ENCODE measurements at regions not wholly inside any gene's neighbourhood (a gene's known extent, or its start where the extent isn't known, plus 50 kb on each side); places are given as distances from the start of the nearest gene placed in this dataset.

DNA sequence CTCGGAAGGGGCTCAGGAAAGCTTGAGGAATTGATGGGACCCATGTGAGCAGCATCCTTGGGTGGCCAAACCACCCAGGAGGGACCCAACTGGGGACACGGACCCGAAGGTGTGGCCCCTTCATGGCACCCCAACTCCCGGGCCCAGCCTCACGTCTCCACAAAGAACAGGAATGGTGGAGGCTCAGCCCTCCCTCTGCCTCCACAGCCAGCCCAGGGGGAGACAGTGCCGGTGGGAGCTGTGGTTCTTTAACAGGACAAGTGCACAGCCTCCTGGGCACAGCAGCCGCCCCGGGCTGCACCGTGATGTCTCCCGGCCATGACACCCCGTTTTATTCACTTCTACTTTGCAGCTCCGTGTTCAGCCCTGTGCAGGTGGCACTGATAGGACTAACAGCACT is 587.2 kb downstream of the BRD1 start:
- H3K4me3 ChIP-seq (ENCODE audit: low read depth, low read length): no peak overlapping the region
- in situ Hi-C loops (cut with HindIII; ENCODE audit: low sequenced_read_pairs): no loop called here
- DNase-seq (ENCODE audit: low read depth): no peak
- TF ChIP-seq, protein P1, sequence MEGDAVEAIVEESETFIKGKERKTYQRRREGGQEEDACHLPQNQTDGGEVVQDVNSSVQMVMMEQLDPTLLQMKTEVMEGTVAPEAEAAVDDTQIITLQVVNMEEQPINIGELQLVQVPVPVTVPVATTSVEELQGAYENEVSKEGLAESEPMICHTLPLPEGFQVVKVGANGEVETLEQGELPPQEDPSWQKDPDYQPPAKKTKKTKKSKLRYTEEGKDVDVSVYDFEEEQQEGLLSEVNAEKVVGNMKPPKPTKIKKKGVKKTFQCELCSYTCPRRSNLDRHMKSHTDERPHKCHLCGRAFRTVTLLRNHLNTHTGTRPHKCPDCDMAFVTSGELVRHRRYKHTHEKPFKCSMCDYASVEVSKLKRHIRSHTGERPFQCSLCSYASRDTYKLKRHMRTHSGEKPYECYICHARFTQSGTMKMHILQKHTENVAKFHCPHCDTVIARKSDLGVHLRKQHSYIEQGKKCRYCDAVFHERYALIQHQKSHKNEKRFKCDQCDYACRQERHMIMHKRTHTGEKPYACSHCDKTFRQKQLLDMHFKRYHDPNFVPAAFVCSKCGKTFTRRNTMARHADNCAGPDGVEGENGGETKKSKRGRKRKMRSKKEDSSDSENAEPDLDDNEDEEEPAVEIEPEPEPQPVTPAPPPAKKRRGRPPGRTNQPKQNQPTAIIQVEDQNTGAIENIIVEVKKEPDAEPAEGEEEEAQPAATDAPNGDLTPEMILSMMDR (IDR thresholded peaks at IDR 0.05; ENCODE audit: low read depth, low read length, missing control alignments): no peak

DNA sequence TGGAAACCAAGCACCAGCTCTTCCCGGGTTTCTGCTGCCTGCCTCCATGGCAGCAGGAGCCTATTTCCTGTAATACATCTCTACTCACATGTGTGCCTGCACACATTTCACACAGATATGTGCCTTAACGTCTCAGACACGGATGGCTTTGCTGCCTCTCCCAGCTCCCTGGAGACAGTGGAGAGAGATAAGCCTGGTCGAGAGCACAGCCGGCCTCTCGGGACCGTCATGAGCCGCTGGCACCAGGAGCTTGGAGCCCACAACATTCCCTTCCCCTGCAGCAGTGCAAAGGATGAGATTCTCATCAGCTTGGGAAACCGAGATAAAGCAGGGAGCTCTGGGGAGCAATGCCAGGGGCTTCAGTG is 587.7 kb downstream of the BRD1 start:
- H3K4me3 ChIP-seq (ENCODE audit: low read depth, low read length): no peak overlapping the region
- TF ChIP-seq, protein P1 (IDR thresholded peaks at IDR 0.05; ENCODE audit: low read depth, low read length, missing control alignments): no peak
- in situ Hi-C loops (cut with HindIII; ENCODE audit: low sequenced_read_pairs): no loop called here
- no peak for DNase-seq (ENCODE audit: low read depth)

DNA sequence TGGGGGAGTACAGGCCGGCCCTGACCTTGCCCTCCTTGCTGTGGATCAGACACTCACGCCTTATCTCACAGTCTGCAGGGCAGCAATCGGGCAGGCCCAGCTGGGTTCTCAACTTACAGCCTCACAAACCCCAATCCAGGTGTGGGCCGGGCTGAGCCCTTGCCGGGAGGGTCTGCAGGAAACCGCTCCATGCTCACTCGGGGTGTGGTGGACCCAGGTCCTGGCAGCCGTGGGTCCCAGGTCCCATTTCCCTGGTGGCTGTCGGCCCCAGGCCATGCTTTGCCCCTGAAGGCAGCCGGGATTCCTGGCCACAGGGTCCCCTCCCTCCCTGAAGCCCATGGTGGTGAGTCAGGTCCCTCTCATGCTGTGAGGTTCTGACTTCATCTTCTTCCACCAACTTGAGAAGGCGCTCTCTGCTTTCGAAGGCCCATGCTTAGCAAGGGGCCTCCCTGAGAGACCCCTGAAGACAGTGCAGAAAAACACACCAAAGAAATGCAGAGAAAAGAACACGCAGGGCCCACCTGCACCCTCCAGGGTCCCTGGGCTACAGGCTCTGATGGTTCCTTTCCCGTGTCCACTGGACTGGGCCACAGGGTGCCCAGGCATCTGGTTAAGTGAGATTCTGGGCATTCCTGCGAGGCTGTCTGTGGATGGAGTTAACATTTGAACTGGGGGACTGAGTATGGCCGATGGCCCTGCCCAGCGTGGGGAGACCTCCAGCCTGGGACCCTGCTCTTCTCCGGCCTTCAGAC is 588.2 kb downstream of the BRD1 start:
- in situ Hi-C loops (cut with HindIII; ENCODE audit: low sequenced_read_pairs): no loop called here
- no peak overlapping the region for H3K4me3 ChIP-seq (ENCODE audit: low read depth, low read length)
- TF ChIP-seq, protein P1 (IDR thresholded peaks at IDR 0.05; ENCODE audit: low read depth, low read length, missing control alignments): no peak
- no peak for DNase-seq (ENCODE audit: low read depth)

DNA sequence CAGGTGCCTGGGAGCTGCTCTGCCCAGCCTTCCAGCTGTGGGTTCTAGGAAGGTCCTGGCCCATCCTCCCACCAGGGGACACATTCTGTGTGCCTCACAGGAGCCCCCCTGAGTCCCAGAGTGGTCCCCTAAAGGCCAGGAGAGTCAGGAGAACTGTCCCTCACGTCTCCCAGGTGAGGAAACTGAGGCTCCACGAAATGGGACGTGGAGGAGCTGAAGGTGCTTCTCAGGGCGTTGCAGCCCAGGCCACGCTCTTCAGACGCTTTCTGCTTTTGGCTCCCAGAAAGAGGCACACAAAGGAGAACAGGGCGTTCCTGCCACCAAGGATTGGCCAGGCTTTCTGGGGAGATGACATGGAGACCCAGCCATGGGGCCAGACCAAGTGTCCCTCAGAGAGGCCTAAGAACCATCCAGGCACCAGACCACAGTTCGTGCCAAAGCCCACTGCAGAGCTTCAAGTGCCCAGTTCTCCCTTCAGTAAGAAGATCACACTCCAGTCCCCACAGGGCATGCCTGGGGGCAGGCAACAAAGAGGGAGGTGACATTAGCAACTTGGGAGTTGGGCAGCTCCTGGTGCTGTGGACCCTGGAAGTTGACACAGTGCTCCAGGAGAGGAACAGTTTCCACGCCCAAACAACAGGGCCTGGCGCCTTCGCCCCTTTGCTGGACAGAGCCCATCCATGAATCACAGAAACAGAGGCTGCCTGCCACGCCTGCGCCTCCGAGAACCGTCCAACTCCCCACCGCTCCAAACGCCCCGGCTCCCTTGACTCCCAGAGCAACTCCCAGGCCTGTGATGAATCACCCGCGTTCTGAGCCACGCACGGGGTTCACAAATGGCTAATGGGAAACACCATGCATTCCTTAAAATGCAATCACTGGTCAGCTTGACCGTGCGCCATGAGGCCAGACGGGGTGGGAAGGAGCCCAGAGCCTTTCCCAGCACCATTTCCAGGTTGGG is 589.2 kb downstream of the BRD1 start:
- DNase-seq (ENCODE audit: low read depth): no peak
- in situ Hi-C loops (cut with HindIII; ENCODE audit: low sequenced_read_pairs): no loop called here
- TF ChIP-seq, protein P1 (IDR thresholded peaks at IDR 0.05; ENCODE audit: low read depth, low read length, missing control alignments): no peak
- H3K4me3 ChIP-seq (ENCODE audit: low read depth, low read length): no peak overlapping the region

DNA sequence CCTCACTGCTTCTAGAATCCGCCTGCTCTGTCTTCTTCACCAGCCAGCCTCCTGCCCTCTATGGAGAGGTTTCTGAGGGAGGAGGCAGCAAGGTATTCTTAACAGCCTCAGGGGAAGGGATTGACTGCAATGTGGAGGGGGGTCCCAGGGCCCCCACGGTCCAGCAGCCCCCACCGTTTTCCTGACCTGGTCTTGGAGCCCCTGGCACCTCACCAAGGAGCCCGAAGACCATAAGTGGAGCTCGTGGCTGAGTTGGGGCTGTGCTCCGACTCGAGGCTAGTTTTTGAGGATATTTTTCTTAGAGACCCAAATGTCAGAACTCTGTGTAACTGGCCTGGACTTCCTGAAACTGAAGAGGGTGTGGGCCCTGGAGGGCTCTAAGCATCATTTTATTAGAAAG is 590.0 kb downstream of the BRD1 start:
- in situ Hi-C loops (cut with HindIII; ENCODE audit: low sequenced_read_pairs): no loop called here
- TF ChIP-seq, protein P1 (IDR thresholded peaks at IDR 0.05; ENCODE audit: low read depth, low read length, missing control alignments): no peak

DNA sequence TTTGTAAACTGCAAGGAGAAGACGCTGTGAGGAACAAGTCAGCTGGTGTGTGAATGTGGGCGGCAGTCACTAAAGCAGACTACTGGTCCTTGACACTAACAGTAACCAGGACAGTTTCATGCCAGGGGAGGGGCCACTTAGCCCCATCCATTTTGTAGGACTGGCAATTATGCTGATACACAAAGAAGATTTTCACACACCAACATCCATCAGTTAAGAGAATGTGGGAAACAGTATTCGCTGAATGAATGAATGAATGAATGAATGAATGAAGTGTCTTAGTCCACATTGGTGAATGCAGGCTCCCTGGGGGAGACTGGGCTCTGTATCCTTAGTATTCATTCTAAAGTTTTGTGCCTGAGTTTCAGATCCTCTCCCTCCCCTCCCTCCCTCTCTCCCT is 590.4 kb downstream of the BRD1 start:
- no peak overlapping the region for H3K4me3 ChIP-seq (ENCODE audit: low read depth, low read length)
- in situ Hi-C loops (cut with HindIII; ENCODE audit: low sequenced_read_pairs): no loop called here
- no peak for DNase-seq (ENCODE audit: low read depth)
- TF ChIP-seq, protein P1 (IDR thresholded peaks at IDR 0.05; ENCODE audit: low read depth, low read length, missing control alignments): no peak

More for the DNA sequence above, 590.0 kb downstream of the BRD1 start:
- H3K4me3 ChIP-seq (ENCODE audit: low read depth, low read length): no peak overlapping the region
- DNase-seq (ENCODE audit: low read depth): no peak
